ENCODE measurements at regions not wholly inside any gene's neighbourhood (a gene's known extent, or its start where the extent isn't known, plus 50 kb on each side); places are given as distances from the start of the nearest gene placed in this dataset.
"Not testable (repeated sequence)": the region's sequence is repeated elsewhere in the genome, so short reads cannot be mapped to it uniquely, and the experiment has no call there.

DNA sequence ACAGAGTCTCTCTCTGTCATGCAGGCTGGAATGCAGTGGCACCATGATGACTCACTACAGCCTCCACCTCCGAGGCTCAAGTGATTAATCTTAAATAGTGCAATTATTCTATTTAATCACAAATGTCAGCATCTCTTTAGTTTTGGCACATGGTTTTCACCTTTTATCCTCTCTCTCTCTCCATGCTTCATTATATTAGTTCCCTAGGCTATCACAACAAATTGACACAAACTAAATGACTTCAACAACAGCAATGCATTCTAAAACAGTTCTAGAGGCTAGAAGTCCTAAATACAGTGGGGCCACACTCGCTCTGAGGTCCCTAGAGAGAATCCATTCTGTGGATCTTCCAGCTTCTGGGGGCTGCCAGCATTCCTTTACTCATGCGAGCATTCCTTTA is 178.2 kb upstream of the ZNG1F start:
- H3K27ac Mint-ChIP-seq (ENCODE audit: unreplicated experiment); H3K4me3 Mint-ChIP-seq (ENCODE audit: unreplicated experiment); H3K36me3 Mint-ChIP-seq (ENCODE audit: unreplicated experiment); DNase-seq; H3K27me3 Mint-ChIP-seq (ENCODE audit: unreplicated experiment); H3K4me1 Mint-ChIP-seq (ENCODE audit: low read depth, unreplicated experiment); H3K9me3 Mint-ChIP-seq (ENCODE audit: unreplicated experiment): not testable (repeated sequence)

DNA sequence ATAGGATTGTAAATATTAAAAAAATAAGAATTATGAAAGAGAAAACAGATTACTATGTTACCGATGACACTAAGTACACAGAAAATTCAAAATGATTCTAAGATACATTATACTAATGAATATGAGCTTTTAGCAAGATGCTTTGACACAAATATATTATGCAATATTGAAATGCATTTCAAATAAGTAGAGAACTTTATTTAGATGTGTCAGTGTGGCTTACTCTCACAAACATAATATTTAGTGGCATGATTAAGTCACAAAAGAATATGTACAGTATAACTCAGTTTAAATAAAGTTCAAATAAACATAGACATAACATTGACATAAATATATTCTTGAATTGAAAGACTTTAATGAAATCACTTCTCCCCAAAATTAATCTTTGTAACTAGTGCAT is 172.7 kb upstream of the ZNG1F start:
- H3K4me1 Mint-ChIP-seq (ENCODE audit: low read depth, unreplicated experiment); H3K9me3 Mint-ChIP-seq (ENCODE audit: unreplicated experiment); H3K27me3 Mint-ChIP-seq (ENCODE audit: unreplicated experiment); H3K27ac Mint-ChIP-seq (ENCODE audit: unreplicated experiment); H3K36me3 Mint-ChIP-seq (ENCODE audit: unreplicated experiment); H3K4me3 Mint-ChIP-seq (ENCODE audit: unreplicated experiment); DNase-seq: not testable (repeated sequence)

DNA sequence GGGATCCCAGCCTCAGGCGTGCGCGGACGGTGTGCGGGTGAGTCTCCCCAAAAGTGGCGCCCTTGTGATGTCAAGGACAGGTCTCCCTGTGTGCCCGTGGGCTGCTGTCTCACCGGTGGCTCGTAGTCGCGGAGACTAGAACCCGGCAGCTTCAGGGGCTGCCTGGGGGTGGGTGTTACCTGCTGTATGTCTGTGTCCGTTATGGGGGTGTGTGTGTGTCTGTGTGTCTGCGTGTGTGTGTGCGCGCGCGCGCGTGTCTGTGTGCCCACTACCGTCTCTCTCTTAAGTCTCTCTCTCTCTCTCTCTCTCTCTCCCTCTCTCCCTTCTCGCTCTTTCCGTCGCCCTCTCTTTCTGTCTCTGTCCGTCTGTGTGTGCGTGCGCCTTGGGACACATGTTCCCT is 170.0 kb upstream of the ZNG1F start:
- peak; percentile 22 for DNase-seq
- not testable (repeated sequence) for H3K4me1 Mint-ChIP-seq (ENCODE audit: low read depth, unreplicated experiment); H3K27me3 Mint-ChIP-seq (ENCODE audit: unreplicated experiment); H3K9me3 Mint-ChIP-seq (ENCODE audit: unreplicated experiment); H3K36me3 Mint-ChIP-seq (ENCODE audit: unreplicated experiment)
- peak overlapping the region; percentile 96 for H3K27ac Mint-ChIP-seq (ENCODE audit: unreplicated experiment)
- H3K4me3 Mint-ChIP-seq (ENCODE audit: unreplicated experiment) = peak overlapping the region; percentile 100

DNA sequence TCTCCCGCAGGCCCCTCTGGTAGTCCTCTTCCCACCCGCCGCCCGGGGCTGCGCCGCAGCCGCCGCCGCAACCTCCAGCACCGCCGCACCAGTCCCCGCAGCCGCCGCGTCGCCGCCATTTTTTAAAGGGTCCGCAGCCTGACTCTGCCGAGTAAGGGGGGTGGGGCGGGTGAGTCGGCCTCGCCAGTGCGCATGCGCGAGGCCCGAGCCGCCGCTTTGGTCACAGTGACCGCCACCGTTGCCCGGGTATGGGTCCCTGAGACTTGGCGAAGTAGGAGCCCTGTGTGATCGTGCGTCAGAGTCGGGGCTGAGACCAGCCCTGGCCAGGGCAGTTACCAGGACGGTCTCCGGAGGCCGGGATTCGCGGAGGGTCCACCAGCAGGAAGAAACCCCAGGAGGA is 169.6 kb upstream of the ZNG1F start:
- H3K36me3 Mint-ChIP-seq (ENCODE audit: unreplicated experiment); H3K27me3 Mint-ChIP-seq (ENCODE audit: unreplicated experiment); H3K4me1 Mint-ChIP-seq (ENCODE audit: low read depth, unreplicated experiment); H3K9me3 Mint-ChIP-seq (ENCODE audit: unreplicated experiment): not testable (repeated sequence)
- DNase-seq = peak; percentile 90
- Mint-ChIP-seq H3K4me3 (ENCODE audit: unreplicated experiment) (peak overlapping the region; percentile 100), H3K27ac (ENCODE audit: unreplicated experiment) (peak overlapping the region; percentile 91)

DNA sequence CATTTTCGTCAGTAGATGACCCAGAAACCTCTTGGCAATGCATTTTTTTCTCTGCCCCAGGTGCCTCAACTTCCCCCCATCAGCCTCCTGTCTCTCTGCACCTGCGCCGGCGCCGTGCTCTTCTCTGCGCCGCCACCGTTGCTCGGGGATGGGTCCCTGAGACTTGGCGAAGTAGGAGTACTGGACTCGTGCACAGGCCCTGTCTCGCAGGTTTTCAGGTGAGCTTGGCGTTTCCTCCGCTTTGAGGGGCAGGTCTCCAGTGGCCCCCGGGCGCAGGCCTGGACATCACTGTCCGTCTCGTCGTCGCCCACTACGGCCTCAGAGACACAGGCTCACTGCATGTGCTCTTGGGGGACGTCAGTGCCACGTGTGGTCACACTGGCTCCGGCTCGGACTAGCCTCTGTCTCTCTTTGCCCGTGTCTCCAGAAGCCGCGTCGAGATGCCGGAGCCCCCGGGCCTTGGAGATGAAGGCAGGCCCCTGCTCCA is 168.8 kb upstream of the ZNG1F start:
- H3K27me3 Mint-ChIP-seq (ENCODE audit: unreplicated experiment); H3K4me1 Mint-ChIP-seq (ENCODE audit: low read depth, unreplicated experiment); H3K9me3 Mint-ChIP-seq (ENCODE audit: unreplicated experiment); DNase-seq; H3K36me3 Mint-ChIP-seq (ENCODE audit: unreplicated experiment): not testable (repeated sequence)
- H3K4me3 Mint-ChIP-seq (ENCODE audit: unreplicated experiment) = peak overlapping the region; percentile 100
- peak overlapping the region; percentile 91 for H3K27ac Mint-ChIP-seq (ENCODE audit: unreplicated experiment)

DNA sequence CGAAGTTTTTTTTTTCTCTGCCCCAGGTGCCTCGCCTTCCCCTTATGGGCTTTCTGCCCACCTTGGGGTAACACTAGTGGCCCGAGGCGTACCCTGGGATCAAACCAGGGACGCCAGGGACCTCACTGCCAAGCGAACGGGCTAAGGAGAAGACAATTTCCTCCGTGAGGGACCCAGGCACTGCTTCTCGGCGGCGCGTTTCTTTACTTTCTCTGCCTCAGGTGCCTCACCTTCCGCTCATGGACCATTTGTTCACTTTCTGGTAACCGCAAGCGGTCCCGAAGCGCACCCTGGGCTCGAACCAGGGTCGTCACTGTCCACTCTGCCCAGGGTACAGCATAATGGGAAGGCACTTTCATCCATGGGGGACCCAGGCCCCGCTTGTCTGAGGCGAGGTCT is 168.2 kb upstream of the ZNG1F start:
- not testable (repeated sequence) for H3K27me3 Mint-ChIP-seq (ENCODE audit: unreplicated experiment); H3K36me3 Mint-ChIP-seq (ENCODE audit: unreplicated experiment); H3K4me1 Mint-ChIP-seq (ENCODE audit: low read depth, unreplicated experiment); H3K9me3 Mint-ChIP-seq (ENCODE audit: unreplicated experiment); H3K27ac Mint-ChIP-seq (ENCODE audit: unreplicated experiment); DNase-seq; H3K4me3 Mint-ChIP-seq (ENCODE audit: unreplicated experiment)

DNA sequence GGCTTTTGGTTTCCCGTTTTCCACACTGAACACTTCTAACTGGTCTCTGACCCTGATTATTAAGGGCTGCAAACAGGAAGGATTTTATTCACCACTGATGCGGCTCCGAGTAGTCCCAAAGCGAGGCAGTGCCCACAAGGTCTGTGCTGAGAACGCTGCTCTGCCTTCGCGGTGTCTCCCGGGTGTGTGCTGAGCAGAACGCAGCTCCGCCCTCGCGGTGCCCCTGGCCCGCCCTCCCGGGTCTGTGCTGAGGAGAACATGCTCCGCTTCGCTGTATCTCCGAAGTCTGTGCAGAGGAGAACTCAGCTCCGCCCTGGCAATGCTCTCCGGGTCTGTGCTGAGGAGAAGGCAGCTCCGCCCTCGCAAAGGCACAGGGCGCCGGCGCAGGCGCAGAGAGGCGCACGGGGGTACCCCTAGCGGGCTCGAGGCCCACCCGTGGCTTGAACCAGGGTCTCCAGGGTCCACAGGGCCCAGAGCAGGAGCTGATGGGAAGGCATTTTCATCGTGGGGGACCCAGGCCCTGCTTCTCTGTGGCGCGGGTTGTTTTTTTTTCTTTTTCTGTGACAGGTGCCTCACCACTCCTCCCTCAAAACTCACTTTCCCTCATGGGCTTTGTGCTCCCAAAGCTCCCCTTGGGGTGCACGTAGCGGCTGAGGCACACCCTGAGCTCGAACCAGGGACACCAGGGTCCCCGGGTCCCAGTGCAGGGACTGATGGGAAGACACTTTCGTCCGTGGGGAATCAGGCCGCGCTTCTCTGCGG is 167.7 kb upstream of the ZNG1F start:
- H3K27me3 Mint-ChIP-seq (ENCODE audit: unreplicated experiment) = not testable (repeated sequence)

DNA sequence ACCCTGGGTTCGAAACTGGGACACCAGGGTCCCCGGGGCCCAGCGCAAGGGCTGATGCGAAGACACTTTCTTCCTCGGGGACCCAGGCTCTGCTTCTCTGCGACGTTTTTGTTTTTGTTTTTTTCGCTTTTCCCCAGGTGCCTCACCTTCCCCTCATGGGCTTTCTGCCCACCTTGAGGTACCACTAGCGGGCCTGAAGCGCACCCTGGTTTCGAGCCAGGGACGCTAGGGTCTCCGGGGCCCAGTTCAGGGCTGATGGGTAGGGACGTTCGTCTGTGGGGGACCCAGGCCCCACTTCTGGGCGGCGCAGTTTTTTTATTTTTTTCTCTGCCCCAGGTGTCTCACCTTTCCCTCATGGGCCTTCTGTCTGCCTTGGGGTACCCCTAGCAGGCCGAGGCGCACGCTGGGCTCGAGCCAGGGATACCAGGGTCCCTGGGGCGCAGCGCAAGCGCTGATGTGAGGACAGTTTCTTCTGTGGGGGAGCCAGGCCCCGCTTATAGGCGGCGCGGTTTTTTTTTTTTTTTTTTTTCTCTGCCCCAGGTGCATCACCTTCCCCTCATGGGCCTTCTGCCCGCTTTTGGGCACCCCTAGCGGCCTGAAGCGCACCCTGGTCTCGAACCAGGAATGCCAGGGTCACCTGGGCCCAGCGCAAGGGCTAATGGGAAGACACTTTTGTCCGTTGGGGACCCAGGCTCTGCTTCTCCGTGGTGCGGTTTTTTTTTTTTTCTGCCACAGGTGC is 166.8 kb upstream of the ZNG1F start:
- H3K9me3 Mint-ChIP-seq (ENCODE audit: unreplicated experiment); H3K36me3 Mint-ChIP-seq (ENCODE audit: unreplicated experiment); H3K27me3 Mint-ChIP-seq (ENCODE audit: unreplicated experiment); H3K4me3 Mint-ChIP-seq (ENCODE audit: unreplicated experiment); H3K4me1 Mint-ChIP-seq (ENCODE audit: low read depth, unreplicated experiment); DNase-seq; H3K27ac Mint-ChIP-seq (ENCODE audit: unreplicated experiment): not testable (repeated sequence)

More for the DNA sequence above, 167.7 kb upstream of the ZNG1F start:
- H3K9me3 Mint-ChIP-seq (ENCODE audit: unreplicated experiment); H3K27ac Mint-ChIP-seq (ENCODE audit: unreplicated experiment); DNase-seq; H3K36me3 Mint-ChIP-seq (ENCODE audit: unreplicated experiment); H3K4me3 Mint-ChIP-seq (ENCODE audit: unreplicated experiment); H3K4me1 Mint-ChIP-seq (ENCODE audit: low read depth, unreplicated experiment): not testable (repeated sequence)

DNA sequence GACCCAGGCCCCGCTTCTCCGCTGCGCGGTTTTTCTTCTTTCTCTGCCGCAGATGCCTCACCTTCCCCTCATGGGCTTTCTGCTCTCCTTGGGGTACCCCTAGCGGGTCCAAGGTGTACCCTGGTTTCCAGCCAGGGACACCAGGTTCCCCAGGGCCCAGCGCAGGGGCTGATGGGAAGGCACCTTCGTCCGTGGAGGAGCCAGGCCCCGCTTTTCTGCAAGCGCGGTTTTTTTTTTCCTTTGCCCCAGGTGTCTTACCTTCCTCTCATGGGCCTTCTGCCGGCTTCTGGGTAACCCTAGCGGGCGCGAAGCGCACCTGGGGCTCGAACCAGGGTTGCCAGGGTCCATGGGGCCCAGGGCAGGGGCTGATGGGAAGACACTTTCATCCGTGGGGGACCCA is 165.9 kb upstream of the ZNG1F start:
- not testable (repeated sequence) for H3K27me3 Mint-ChIP-seq (ENCODE audit: unreplicated experiment); H3K9me3 Mint-ChIP-seq (ENCODE audit: unreplicated experiment); H3K4me3 Mint-ChIP-seq (ENCODE audit: unreplicated experiment); H3K36me3 Mint-ChIP-seq (ENCODE audit: unreplicated experiment); H3K4me1 Mint-ChIP-seq (ENCODE audit: low read depth, unreplicated experiment); DNase-seq; H3K27ac Mint-ChIP-seq (ENCODE audit: unreplicated experiment)

DNA sequence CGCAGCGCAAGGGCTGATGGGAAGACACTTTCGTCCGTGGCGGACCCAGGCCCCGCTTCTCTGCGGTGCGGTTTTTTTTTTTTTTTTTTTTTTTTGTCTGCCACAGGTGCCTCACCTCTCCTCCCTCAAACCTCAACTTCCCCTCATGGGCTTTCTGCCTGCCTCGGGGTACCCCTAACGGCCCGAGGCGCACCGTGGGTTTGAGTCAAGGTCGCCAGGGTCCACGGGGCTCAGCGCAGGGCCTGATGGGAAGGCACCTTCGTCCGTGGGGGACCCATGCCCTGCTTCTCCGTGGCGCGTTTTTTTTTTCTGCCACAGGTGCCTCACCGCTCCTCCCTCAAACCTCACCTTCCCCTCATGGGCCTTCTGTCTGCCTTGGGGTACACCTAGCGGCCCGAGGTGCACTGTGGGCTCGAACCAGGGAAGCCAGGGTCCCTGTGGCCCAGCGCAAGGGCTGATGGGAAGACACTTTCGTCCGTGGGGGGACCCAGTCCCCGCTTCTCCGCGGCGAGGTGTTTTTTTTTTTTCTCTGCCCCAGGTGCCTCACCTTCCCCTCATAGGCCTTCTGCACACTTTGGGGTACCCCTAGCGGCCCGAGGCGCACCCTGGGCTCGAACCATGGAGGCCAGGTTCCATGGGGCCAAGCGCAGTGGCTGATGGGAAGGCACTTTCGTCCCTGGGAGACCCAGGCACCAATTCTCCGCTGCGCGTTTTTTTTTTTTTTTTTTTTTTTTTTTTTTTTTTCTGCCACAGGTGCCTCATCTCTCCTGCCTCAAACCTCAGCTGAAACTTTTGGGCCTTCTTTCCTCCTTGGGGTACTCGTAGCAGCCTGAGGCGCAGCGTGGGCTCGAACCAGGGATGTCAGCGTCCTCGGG is 165.2 kb upstream of the ZNG1F start:
- not testable (repeated sequence) for DNase-seq; H3K27me3 Mint-ChIP-seq (ENCODE audit: unreplicated experiment); H3K36me3 Mint-ChIP-seq (ENCODE audit: unreplicated experiment); H3K4me1 Mint-ChIP-seq (ENCODE audit: low read depth, unreplicated experiment); H3K9me3 Mint-ChIP-seq (ENCODE audit: unreplicated experiment); H3K4me3 Mint-ChIP-seq (ENCODE audit: unreplicated experiment); H3K27ac Mint-ChIP-seq (ENCODE audit: unreplicated experiment)

DNA sequence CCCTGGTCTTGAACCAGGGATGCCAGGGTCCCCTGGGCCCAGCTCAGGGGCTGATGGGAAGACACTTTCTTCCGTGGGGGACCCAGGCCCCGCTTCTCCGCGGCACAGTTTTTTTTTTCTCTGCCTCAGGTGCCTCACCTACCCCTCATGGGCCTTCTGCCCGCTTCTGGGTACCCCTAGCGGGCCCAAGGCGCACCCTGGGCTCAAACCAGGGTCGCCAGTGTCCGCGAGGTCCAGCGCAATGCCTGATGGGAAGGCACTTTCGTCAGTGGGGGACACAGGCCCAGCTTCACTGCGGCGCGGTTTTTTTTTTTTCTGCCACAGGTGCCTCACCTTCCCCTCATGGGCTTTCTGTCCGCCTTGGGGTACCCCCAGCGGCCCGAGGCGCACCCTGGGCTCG is 163.9 kb upstream of the ZNG1F start:
- H3K27ac Mint-ChIP-seq (ENCODE audit: unreplicated experiment); H3K27me3 Mint-ChIP-seq (ENCODE audit: unreplicated experiment); H3K4me3 Mint-ChIP-seq (ENCODE audit: unreplicated experiment); H3K36me3 Mint-ChIP-seq (ENCODE audit: unreplicated experiment); H3K9me3 Mint-ChIP-seq (ENCODE audit: unreplicated experiment); H3K4me1 Mint-ChIP-seq (ENCODE audit: low read depth, unreplicated experiment); DNase-seq: not testable (repeated sequence)

DNA sequence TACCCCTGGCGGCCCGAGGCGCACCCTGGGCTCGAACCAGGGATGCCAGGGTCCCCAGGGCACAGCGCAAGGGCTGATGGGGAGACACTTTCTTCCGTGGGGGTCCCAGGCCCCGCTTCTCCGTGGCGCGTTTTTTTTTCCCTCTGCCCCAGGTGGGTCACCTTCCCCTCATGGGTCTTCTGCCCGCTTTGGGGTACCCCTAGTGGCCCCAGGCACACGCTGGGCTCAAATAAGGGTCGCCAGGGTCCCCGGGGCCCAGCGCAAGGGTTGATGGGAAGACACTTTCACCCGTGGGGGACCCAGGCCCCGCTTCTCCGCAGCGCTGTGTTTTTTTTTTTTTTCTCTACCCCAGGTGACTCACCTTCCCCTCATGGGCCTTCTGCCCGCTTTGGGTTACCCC is 163.3 kb upstream of the ZNG1F start:
- H3K9me3 Mint-ChIP-seq (ENCODE audit: unreplicated experiment); H3K27me3 Mint-ChIP-seq (ENCODE audit: unreplicated experiment); H3K4me1 Mint-ChIP-seq (ENCODE audit: low read depth, unreplicated experiment); H3K27ac Mint-ChIP-seq (ENCODE audit: unreplicated experiment); DNase-seq; H3K4me3 Mint-ChIP-seq (ENCODE audit: unreplicated experiment); H3K36me3 Mint-ChIP-seq (ENCODE audit: unreplicated experiment): not testable (repeated sequence)
